ENCODE measurements at regions not wholly inside any gene's neighbourhood (a gene's known extent, or its start where the extent isn't known, plus 50 kb on each side); places are given as distances from the start of the nearest gene placed in this dataset.

DNA sequence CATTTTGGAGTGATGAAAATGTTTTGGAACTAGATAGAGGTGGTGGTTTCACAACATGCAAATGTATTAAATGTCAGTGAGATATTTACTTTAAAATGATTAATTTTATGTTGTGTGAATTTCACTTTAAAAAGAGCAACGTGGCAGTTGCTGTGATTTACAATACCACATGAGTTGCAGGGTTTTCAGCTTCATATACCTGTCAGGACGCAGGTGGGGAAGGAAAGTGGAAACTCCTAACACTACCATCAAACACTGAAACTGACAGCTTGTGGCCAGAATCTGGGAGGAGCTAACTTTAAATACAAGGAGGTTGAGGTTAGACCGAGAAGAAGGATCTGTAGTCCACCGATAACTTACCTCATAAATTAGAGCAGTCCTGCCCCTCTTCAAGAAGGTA, 168.9 kb upstream of the TMEM72 start (continued):
- TF ChIP-seq CDX4 (CRISPR knock-in tag; IDR thresholded peaks at IDR 0.05; ENCODE audit: borderline replicate concordance) (no peak), E2F4 (CRISPR knock-in tag; IDR thresholded peaks at IDR 0.05; ENCODE audit: borderline replicate concordance, low read depth) (no peak), ZBTB21 (CRISPR knock-in tag; IDR thresholded peaks at IDR 0.05; ENCODE audit: borderline replicate concordance) (no peak), FOXP1 (CRISPR knock-in tag; IDR thresholded peaks at IDR 0.05; ENCODE audit: borderline replicate concordance) (no peak), HMGA2 (CRISPR knock-in tag; IDR thresholded peaks at IDR 0.05) (no peak), ZSCAN18 (CRISPR knock-in tag; IDR thresholded peaks at IDR 0.05) (no peak)
- TF ChIP-seq, protein P1, sequence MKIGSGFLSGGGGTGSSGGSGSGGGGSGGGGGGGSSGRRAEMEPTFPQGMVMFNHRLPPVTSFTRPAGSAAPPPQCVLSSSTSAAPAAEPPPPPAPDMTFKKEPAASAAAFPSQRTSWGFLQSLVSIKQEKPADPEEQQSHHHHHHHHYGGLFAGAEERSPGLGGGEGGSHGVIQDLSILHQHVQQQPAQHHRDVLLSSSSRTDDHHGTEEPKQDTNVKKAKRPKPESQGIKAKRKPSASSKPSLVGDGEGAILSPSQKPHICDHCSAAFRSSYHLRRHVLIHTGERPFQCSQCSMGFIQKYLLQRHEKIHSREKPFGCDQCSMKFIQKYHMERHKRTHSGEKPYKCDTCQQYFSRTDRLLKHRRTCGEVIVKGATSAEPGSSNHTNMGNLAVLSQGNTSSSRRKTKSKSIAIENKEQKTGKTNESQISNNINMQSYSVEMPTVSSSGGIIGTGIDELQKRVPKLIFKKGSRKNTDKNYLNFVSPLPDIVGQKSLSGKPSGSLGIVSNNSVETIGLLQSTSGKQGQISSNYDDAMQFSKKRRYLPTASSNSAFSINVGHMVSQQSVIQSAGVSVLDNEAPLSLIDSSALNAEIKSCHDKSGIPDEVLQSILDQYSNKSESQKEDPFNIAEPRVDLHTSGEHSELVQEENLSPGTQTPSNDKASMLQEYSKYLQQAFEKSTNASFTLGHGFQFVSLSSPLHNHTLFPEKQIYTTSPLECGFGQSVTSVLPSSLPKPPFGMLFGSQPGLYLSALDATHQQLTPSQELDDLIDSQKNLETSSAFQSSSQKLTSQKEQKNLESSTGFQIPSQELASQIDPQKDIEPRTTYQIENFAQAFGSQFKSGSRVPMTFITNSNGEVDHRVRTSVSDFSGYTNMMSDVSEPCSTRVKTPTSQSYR (CRISPR knock-in tag; IDR thresholded peaks at IDR 0.05), result no peak

DNA sequence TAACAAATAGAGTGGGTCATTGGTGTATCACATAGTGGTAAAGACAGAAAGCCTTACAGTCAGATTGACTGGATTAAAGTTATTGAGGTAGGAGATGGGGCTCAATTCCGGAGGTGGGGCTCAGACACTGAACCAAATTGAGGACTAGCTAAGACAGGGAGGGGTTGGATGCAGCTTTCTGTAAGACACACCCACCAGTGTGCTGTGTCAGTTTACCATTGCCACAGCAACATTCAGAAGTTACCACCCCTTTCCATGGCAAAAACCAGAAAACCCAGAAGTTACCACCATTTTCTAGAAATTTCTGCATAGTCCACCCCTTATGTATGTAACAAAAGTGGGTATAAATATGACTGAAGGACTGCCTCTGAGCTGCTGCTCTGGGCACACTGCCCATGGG, 167.6 kb upstream of the TMEM72 start:
- H3K36me3 Mint-ChIP-seq, result no peaks in the 10 kb centered on the region; the same call in 1 of the 2 replicates
- POLR2A ChIA-PET, result no interaction called here
- no peak for DNase-seq (ENCODE audit: low spot score)
- CTCF ChIA-PET, result interaction anchor here (0.6 kb wide), 1 partner anchor 9 kb away, joined by 3 read pairs; no protein-coding TSS in a partner anchor
- H3K4me1 Mint-ChIP-seq, result no peaks in the 10 kb centered on the region
- H3K9me3 Mint-ChIP-seq, result peaks cover 7% of the 10 kb centered on the region; the same call in 1 of the 2 replicates
- no peak overlapping the region for H3K27ac Mint-ChIP-seq
- no peak overlapping the region for H3K4me3 Mint-ChIP-seq
- ATAC-seq, result no peak
- H3K27me3 Mint-ChIP-seq (ENCODE audit: low read depth), result no peaks in the 10 kb centered on the region
- no peak for TF ChIP-seq TP53 (CRISPR knock-in tag; IDR thresholded peaks at IDR 0.05)
- no peak for TF ChIP-seq ETV6 (CRISPR knock-in tag; IDR thresholded peaks at IDR 0.05)
- no peak for TF ChIP-seq SMAD4 (CRISPR knock-in tag; IDR thresholded peaks at IDR 0.05)
- TF ChIP-seq, protein P2, sequence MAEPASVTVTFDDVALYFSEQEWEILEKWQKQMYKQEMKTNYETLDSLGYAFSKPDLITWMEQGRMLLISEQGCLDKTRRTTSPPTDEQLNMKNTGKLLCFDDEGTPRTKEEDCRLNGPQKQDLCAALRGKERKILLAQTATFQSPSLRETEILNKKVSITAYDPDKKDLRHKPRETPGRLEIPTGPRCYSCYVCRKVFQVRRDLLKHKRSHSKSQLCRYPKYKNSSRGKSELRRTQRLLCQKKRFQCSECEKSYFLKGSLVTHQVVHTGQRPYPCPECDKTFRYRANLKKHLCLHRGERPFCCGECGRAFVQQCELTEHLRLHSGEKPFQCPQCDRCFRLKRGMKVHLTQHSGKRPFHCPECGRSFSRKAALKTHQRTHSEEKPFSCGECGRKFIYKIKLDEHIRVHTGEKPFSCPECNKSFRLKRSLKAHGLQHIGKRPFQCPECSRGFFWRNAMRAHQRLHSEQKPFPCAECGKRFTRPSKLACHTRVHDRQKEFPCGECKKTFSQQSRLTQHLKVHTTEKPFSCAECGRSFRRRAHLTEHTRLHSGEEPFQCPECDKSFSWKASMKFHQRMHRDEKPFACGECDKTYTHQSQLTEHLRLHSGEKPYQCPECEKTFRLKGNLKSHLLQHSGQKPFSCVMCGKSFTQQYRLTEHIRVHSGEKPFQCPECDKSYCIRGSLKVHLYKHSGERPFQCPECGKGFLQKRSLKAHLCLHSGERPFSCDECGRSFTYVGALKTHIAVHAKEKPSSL (CRISPR knock-in tag; conservative IDR thresholded peaks at IDR 0.05), result no peak
- TF ChIP-seq ESRRA (CRISPR knock-in tag; IDR thresholded peaks at IDR 0.05; ENCODE audit: borderline replicate concordance), result no peak
- TF ChIP-seq, protein P3, sequence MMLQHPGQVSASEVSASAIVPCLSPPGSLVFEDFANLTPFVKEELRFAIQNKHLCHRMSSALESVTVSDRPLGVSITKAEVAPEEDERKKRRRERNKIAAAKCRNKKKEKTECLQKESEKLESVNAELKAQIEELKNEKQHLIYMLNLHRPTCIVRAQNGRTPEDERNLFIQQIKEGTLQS (CRISPR knock-in tag; conservative IDR thresholded peaks at IDR 0.05), result no peak
- TF ChIP-seq PRRX2 (CRISPR knock-in tag; IDR thresholded peaks at IDR 0.05), result no peak
- no peak for TF ChIP-seq STAT6 (CRISPR knock-in tag; conservative IDR thresholded peaks at IDR 0.05; ENCODE audit: low read depth)
- TF ChIP-seq ZNF532 (CRISPR knock-in tag; IDR thresholded peaks at IDR 0.05; ENCODE audit: borderline replicate concordance), result no peak
- TF ChIP-seq, protein P4, sequence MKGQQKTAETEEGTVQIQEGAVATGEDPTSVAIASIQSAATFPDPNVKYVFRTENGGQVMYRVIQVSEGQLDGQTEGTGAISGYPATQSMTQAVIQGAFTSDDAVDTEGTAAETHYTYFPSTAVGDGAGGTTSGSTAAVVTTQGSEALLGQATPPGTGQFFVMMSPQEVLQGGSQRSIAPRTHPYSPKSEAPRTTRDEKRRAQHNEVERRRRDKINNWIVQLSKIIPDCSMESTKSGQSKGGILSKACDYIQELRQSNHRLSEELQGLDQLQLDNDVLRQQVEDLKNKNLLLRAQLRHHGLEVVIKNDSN (CRISPR knock-in tag; IDR thresholded peaks at IDR 0.05), result no peak
